ENCODE measurements at regions not wholly inside any gene's neighbourhood (a gene's known extent, or its start where the extent isn't known, plus 50 kb on each side); places are given as distances from the start of the nearest gene placed in this dataset.
A peak's percentile ranks its signal among the peaks of the same experiment; 100 is the strongest.

DNA sequence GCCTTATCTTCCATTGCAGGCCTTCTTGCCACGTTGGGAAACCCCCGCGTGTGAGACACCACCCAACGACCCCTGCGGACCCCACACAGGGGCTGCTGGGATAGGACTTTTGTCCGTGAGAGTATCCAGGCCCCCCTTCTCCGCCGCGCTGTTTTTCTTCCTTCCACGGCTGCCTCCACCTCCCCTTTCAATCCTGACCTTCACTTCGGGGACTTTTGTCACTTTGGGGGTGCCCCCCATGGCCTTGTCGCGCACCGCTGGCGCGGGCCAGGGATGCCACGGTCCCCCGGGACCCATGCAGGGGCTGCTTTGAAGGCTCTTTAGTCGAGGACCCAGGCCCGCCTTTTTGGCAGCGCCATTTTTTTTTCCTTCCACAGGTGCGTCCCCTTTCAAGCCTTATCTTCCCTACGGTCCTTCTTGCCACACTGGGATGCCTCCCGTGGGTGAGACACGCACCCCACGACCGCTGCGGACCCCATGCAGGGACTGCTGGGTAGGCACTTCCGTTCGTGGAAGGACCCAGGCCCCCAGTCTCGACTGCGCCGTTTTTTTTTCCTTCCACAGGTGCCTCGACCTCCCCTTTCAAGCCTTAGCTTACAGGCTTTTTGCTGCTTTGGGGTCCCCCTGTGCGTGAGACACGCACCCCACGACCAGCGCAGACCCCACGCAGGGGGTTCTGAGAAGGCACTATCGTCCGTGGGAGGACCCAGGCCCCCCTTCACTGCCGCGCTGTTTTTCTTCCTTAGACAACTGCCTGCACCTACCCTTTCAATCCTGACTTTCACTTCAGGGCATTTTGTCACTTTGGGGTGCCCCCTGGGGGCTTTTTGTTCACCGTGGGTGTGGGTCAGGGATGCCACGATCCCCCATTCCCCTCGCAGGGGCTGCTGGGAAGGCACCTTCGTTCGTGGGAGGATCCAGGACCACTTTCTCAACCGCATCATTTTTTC lies 267.4 kb downstream of the ALG10 start:
- TF ChIP-seq CTCF (IDR thresholded peaks at IDR 0.05) = no peak

- TF ChIP-seq CTCF (IDR thresholded peaks at IDR 0.05) = no peak
These were observed 268.2 kb downstream of the ALG10 start for GRCh38 chr12:34290381-34290995.

GRCh38 chr12:34291001-34291400 lies 268.7 kb downstream of the ALG10 start:
- no peak for TF ChIP-seq CTCF (IDR thresholded peaks at IDR 0.05)

GRCh38 chr12:34291426-34291901 lies 269.2 kb downstream of the ALG10 start:
- TF ChIP-seq CTCF (IDR thresholded peaks at IDR 0.05) = no peak

GRCh38 chr12:34292736-34293625 lies 270.7 kb downstream of the ALG10 start:
- peak; percentile 38; the same call in 1 of the 2 replicates for TF ChIP-seq CTCF (IDR thresholded peaks at IDR 0.05)

DNA sequence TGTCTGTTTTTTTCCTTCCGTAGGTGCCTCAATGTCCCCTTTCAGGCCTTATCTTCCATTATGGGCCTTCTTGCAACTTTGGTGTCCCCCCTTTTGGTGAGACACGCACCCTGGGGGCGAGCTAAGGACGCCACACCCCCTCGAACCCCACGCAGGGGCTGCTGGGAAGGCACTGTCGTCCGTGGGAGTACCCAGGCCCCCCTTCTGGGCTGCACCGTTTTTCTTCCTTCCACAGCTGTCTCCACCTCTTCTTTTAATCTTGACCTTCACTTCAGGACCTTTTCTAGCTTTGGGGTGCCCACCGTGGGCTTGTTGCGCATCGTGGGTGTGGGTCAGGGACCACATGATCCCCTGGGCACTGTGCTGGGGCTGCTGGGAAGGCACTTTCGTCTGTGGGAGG lies 271.8 kb downstream of the ALG10 start:
- no peak for TF ChIP-seq CTCF (IDR thresholded peaks at IDR 0.05)
